Skeletal muscle satellite cell (primary cell): ENCODE measurements at regions not wholly inside any gene's neighbourhood (a gene's known extent, or its start where the extent isn't known, plus 50 kb on each side); places are given as distances from the start of the nearest gene placed in this dataset.

Source experiments
- H3K27me3 ChIP-seq: 2 replicates; pipeline ENCODE4 v1.7.0; 2013; ENCODE audit warnings: low read length; ENCODE audit not compliant: control insufficient read depth, insufficient read depth
- H3K36me3 ChIP-seq: 2 replicates; pipeline ENCODE4 v1.7.0; 2013; ENCODE audit warnings: mild to moderate bottlenecking, control low read depth, low read length; ENCODE audit not compliant: insufficient read depth
- H3K4me1 ChIP-seq: 2 replicates; pipeline ENCODE4 v1.7.0; 2013; ENCODE audit warnings: low read length; ENCODE audit not compliant: control insufficient read depth, insufficient read depth
- H3K4me2 ChIP-seq: 2 replicates; pipeline ENCODE4 v1.7.0; 2013; ENCODE audit warnings: mild to moderate bottlenecking, low read length
- H3K4me3 ChIP-seq: 2 replicates; pipeline ENCODE4 v1.7.0; 2013; ENCODE audit warnings: low read length
- H3K9ac ChIP-seq: 2 replicates; pipeline ENCODE4 v1.7.0; 2013; ENCODE audit warnings: mild to moderate bottlenecking, low read depth, low read length, moderate library complexity
- H3K9me3 ChIP-seq: replicated peaks from 2 replicates; pipeline ENCODE4 v1.7.0; 2013; ENCODE audit warnings: mild to moderate bottlenecking, control low read depth, low read length

DNA sequence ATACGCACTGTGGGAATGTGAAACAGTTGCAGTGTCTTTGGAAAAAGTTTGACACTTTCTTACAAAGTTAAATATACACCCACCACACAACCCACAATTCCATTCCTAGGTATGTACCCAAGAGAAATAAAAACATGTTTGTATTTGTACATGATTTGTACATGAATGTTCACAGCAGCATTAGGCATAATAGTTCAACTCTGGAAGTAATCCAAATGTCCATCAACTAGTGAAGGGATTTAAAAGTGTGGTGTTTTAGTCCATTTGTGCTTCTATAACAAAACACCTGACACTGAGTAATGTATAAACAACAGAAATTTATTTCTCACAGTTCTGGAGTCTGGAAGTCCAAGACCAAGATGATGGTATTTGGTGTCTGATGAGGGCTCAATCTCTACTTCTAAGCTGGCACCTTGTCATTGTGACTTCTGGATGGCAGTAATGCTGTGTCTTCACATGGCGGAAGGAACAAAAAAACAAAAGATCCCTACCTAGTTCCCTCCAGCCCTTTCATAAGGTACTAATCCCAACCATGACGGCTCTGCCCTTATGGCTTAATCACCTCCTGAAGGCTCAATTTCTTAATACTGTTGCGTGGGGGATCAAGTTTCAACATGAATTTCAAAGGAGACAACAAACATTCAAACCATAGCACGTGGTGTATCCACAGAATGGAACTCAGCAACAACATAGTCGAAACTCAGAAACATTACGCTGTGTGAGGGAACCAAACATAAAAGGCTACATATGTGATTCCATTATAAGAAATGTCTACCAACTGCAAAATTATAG, 120.5 kb downstream of the AQP9 start:
- H3K4me3 ChIP-seq, result no peak overlapping the region
- H3K4me1 ChIP-seq, result peaks cover 6% of the 10 kb centered on the region
- H3K27me3 ChIP-seq, result peaks cover 16% of the 10 kb centered on the region
- H3K9ac ChIP-seq, result no peak overlapping the region
- H3K36me3 ChIP-seq, result no peaks in the 10 kb centered on the region
- no peaks in the 10 kb centered on the region for H3K9me3 ChIP-seq
- no peak overlapping the region for H3K4me2 ChIP-seq

DNA sequence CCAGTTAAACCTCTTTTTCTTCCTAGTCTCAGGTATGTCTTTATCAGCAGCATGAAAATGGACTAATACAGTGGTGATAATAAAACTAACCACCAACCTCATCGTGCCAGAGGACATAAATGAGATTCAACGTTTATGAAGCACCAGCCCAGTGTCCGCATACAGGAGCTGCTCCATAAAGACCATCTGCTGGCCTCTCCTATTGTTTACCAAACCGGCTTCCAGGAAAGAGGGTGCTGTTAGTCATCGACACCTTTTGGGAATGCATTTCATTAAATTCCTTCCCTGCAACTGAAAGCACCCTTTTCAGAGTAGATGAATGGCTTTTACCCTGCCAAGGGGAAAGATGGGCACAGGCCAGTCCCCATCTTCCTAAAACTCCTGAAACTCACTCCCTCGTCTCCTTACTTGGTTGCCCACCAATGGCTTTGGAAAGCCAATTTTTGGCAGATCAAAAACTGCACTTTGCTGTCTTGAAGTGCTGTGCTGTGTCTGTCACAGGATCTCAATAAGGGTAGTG, 122.1 kb downstream of the AQP9 start:
- Histone ChIP-seq H3K36me3 (no peaks in the 10 kb centered on the region), H3K9ac (no peak overlapping the region), H3K4me3 (no peak overlapping the region), H3K4me1 (peaks cover 6% of the 10 kb centered on the region), H3K9me3 (no peaks in the 10 kb centered on the region), H3K4me2 (no peak overlapping the region), H3K27me3 (peaks cover 16% of the 10 kb centered on the region)

DNA sequence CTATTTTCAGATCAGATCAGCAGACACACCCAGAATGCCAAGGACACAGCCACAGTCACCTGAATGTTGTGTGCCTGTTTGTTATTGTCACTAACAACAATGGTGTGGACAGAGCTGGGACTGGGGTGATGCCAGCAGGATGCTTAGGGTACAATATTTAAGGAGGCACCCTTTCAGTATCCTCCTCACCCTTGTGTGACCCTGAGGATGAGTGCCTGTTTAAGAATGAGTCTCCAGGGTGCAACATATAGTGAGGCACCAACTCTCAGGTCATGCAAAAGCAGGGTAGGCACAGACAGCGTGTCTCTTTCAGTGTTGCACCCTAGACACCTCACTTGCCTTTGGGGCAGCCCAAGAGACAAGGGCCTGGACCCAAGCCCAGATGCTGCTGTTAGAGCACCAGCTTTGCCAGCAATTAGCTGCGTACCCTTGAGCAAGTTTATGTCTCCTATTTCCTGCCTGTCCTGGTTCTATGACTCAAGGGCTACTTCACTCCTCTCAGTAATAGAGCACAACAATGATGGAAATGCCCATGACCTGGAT, 122.6 kb downstream of the AQP9 start:
- Histone ChIP-seq H3K4me3 (no peak overlapping the region), H3K36me3 (no peaks in the 10 kb centered on the region), H3K27me3 (peaks cover 10% of the 10 kb centered on the region), H3K4me1 (peaks cover 6% of the 10 kb centered on the region), H3K9ac (no peak overlapping the region), H3K4me2 (no peak overlapping the region), H3K9me3 (no peaks in the 10 kb centered on the region)

- no peak overlapping the region for H3K4me2 ChIP-seq
- H3K9ac ChIP-seq, result no peak overlapping the region
- H3K4me3 ChIP-seq, result no peak overlapping the region
- no peaks in the 10 kb centered on the region for H3K9me3 ChIP-seq
- H3K27me3 ChIP-seq, result peaks cover 8% of the 10 kb centered on the region
- H3K4me1 ChIP-seq, result peaks cover 6% of the 10 kb centered on the region
- no peaks in the 10 kb centered on the region for H3K36me3 ChIP-seq
These were observed 123.2 kb downstream of the AQP9 start for GRCh38 chr15:58261368-58261767.

GRCh38 chr15:58264053-58264971, 126.1 kb downstream of the AQP9 start:
- Histone ChIP-seq H3K27me3 (no peaks in the 10 kb centered on the region), H3K4me2 (no peak overlapping the region), H3K9ac (no peak overlapping the region), H3K4me1 (peaks cover 6% of the 10 kb centered on the region), H3K36me3 (no peaks in the 10 kb centered on the region), H3K9me3 (no peaks in the 10 kb centered on the region), H3K4me3 (no peak overlapping the region)

- H3K4me2 ChIP-seq, result no peak overlapping the region
- no peaks in the 10 kb centered on the region for H3K36me3 ChIP-seq
- no peaks in the 10 kb centered on the region for H3K9me3 ChIP-seq
- no peaks in the 10 kb centered on the region for H3K4me1 ChIP-seq
- no peak overlapping the region for H3K9ac ChIP-seq
- no peak overlapping the region for H3K4me3 ChIP-seq
- no peaks in the 10 kb centered on the region for H3K27me3 ChIP-seq
These were observed 128.9 kb downstream of the AQP9 start for GRCh38 chr15:58267051-58267450.

- H3K4me3 ChIP-seq, result no peak overlapping the region
- H3K9ac ChIP-seq, result no peak overlapping the region
- H3K27me3 ChIP-seq, result no peaks in the 10 kb centered on the region
- no peak overlapping the region for H3K4me2 ChIP-seq
- H3K9me3 ChIP-seq, result no peaks in the 10 kb centered on the region
- H3K4me1 ChIP-seq, result no peaks in the 10 kb centered on the region
- H3K36me3 ChIP-seq, result no peaks in the 10 kb centered on the region
These were observed 130.6 kb downstream of the AQP9 start for GRCh38 chr15:58268746-58269267.

GRCh38 chr15:58269455-58270414, 131.6 kb downstream of the AQP9 start:
- no peaks in the 10 kb centered on the region for H3K9me3 ChIP-seq
- no peak overlapping the region for H3K9ac ChIP-seq
- no peaks in the 10 kb centered on the region for H3K27me3 ChIP-seq
- no peaks in the 10 kb centered on the region for H3K4me1 ChIP-seq
- H3K4me2 ChIP-seq, result no peak overlapping the region
- no peak overlapping the region for H3K4me3 ChIP-seq
- no peaks in the 10 kb centered on the region for H3K36me3 ChIP-seq

DNA sequence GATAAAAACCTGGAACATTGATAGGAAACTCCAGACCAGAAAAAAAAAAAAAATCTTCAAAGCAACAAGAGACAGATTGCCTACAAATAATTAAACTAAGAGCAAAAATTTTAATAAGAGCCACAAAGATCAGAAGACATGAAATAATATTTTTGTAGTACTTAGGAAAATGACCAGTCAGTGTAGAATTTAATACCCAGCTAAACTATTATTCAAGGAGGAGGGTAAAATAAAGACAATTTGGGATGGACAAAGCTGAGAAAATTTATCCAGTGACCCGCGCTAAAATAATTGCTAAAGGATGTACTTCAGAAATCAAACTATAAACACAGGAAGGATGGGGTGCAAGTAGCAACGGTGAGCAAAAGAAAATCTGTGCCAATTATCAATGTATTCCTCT, 133.2 kb downstream of the AQP9 start:
- Histone ChIP-seq H3K4me2 (no peak overlapping the region), H3K9ac (no peak overlapping the region), H3K9me3 (no peaks in the 10 kb centered on the region), H3K4me1 (no peaks in the 10 kb centered on the region), H3K27me3 (no peaks in the 10 kb centered on the region), H3K36me3 (no peaks in the 10 kb centered on the region), H3K4me3 (no peak overlapping the region)

DNA sequence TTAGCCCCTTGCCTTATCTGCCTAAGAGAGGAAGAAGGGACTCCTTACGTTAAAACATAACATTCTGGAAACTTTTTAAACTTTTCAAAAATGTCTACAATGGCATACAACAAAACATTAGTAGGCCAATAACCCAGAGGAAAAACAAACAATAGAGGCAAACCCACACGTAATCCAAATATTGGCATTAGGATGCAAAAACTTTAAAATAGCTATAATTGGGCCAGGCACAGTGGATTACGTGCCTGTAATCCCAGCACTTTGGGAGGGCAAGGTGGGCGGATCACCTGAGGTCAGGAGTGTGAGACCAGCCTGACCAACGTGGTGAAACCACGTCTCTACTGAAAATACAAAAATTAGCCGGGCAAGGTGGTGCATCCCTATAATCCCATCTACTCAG, 134.9 kb downstream of the AQP9 start:
- Histone ChIP-seq H3K9me3 (no peaks in the 10 kb centered on the region), H3K36me3 (no peaks in the 10 kb centered on the region), H3K4me3 (no peak overlapping the region), H3K27me3 (no peaks in the 10 kb centered on the region), H3K4me2 (no peak overlapping the region), H3K9ac (no peak overlapping the region), H3K4me1 (no peaks in the 10 kb centered on the region)
